GM21737 (cell line): ENCODE measurements at regions not wholly inside any gene's neighbourhood (a gene's known extent, or its start where the extent isn't known, plus 50 kb on each side); places are given as distances from the start of the nearest gene placed in this dataset.

Source experiments
- ATAC-seq: cut with Tn5 transposase; IDR thresholded peaks from one replicate; pipeline ENCODE4 v1.9.1; 2021; ENCODE audit warnings: mild to moderate bottlenecking, moderate library complexity; ENCODE audit not compliant: unreplicated experiment

GRCh38 chr18:28519997-28520396 is 343.1 kb upstream of the CDH2 start:
- ATAC-seq = no peak

GRCh38 chr18:28514699-28515098 is 337.8 kb upstream of the CDH2 start:
- ATAC-seq = no peak

GRCh38 chr18:28512357-28512756 is 335.4 kb upstream of the CDH2 start:
- no peak for ATAC-seq

GRCh38 chr18:28511413-28511821 is 334.5 kb upstream of the CDH2 start:
- ATAC-seq = no peak

- ATAC-seq = no peak
Measured at GRCh38 chr18:28510210-28510609, 333.3 kb upstream of the CDH2 start.

- ATAC-seq = no peak
Measured at GRCh38 chr18:28504066-28504465, 327.1 kb upstream of the CDH2 start.

- ATAC-seq = no peak
Measured at GRCh38 chr18:28494151-28494550, 317.2 kb upstream of the CDH2 start.

GRCh38 chr18:28485918-28486317 is 309.0 kb upstream of the CDH2 start:
- ATAC-seq = no peak

- ATAC-seq = no peak
Measured at GRCh38 chr18:28485210-28485801, 308.4 kb upstream of the CDH2 start.

- ATAC-seq = no peak
Measured at GRCh38 chr18:28478531-28478930, 301.6 kb upstream of the CDH2 start.

- no peak for ATAC-seq
Measured at GRCh38 chr18:28476302-28476701, 299.4 kb upstream of the CDH2 start.

- no peak for ATAC-seq
Measured at GRCh38 chr18:28469946-28470345, 293.0 kb upstream of the CDH2 start.

GRCh38 chr18:28468901-28469300 is 292.0 kb upstream of the CDH2 start:
- ATAC-seq = no peak

GRCh38 chr18:28466204-28466603 is 289.3 kb upstream of the CDH2 start:
- no peak for ATAC-seq

- no peak for ATAC-seq
Measured at GRCh38 chr18:28459587-28459986, 282.7 kb upstream of the CDH2 start.

- ATAC-seq = no peak
Measured at GRCh38 chr18:28458751-28459150, 281.8 kb upstream of the CDH2 start.

GRCh38 chr18:28457784-28458183 is 280.9 kb upstream of the CDH2 start:
- ATAC-seq = no peak

- ATAC-seq = no peak
Measured at GRCh38 chr18:28455971-28456370, 279.0 kb upstream of the CDH2 start.

- ATAC-seq = no peak
Measured at GRCh38 chr18:28439870-28440269, 262.9 kb upstream of the CDH2 start.

- no peak for ATAC-seq
Measured at GRCh38 chr18:28438381-28438780, 261.5 kb upstream of the CDH2 start.

GRCh38 chr18:28432339-28432738 is 255.4 kb upstream of the CDH2 start:
- ATAC-seq = no peak

GRCh38 chr18:28425886-28426285 is 249.0 kb upstream of the CDH2 start:
- ATAC-seq = no peak

- no peak for ATAC-seq
Measured at GRCh38 chr18:28422577-28422976, 245.6 kb upstream of the CDH2 start.
